ENCODE measurements at regions not wholly inside any gene's neighbourhood (a gene's known extent, or its start where the extent isn't known, plus 50 kb on each side); places are given as distances from the start of the nearest gene placed in this dataset.

GRCh38 chr9:126154869-126155268 lies 171.8 kb upstream of the MVB12B start:
- Mint-ChIP-seq H3K4me3 (no peak overlapping the region), H3K4me1 (no peaks in the 10 kb centered on the region), H3K36me3 (no peaks in the 10 kb centered on the region), H3K27me3 (peaks cover 9 to 15% of the 10 kb centered on the region in 2 donors), H3K27ac (no peak overlapping the region), H3K9me3 (no peaks in the 10 kb centered on the region)
- ATAC-seq (replicated peaks in 1 of 4), result no peak
- peak in 1 of 35 experiments; percentile 8 for DNase-seq
- Histone ChIP-seq H3K4me1 (ENCODE audit: control insufficient read depth in 1 of 2, extremely low read depth in 1 of 2, insufficient read depth in 2 of 2, low read length in 2 of 2) (no peaks in the 10 kb centered on the region), H3K36me3 (ENCODE audit: control insufficient read depth in 2 of 2, extremely low read depth in 1 of 2, insufficient read depth in 1 of 2, low read length in 1 of 2) (no peaks in the 10 kb centered on the region), H3K27me3 (replicated peaks in 1 of 2; ENCODE audit: control insufficient read depth in 2 of 2, extremely low read depth in 1 of 2, insufficient read depth in 2 of 2, low read length in 1 of 2) (peaks cover 0 to 36% of the 10 kb centered on the region in 2 experiments), H3K27ac (ENCODE audit: low read length) (no peak overlapping the region), H3K9me3 (no peaks in the 10 kb centered on the region), H3K4me3 (ENCODE audit: control insufficient read depth in 1 of 2, extremely low read depth in 1 of 2, low read length in 1 of 2) (no peak overlapping the region)
- ChIA-PET POLR2A (no interaction called here), CTCF (no interaction called here)
- WGBS (ENCODE audit: insufficient coverage), result 58% methylated on average over 2 of the region's 5 CpGs

GRCh38 chr9:126155756-126156664 lies 170.6 kb upstream of the MVB12B start:
- Histone ChIP-seq H3K36me3 (ENCODE audit: control insufficient read depth in 2 of 2, extremely low read depth in 1 of 2, insufficient read depth in 1 of 2, low read length in 1 of 2) (no peaks in the 10 kb centered on the region), H3K4me1 (ENCODE audit: control insufficient read depth in 1 of 2, extremely low read depth in 1 of 2, insufficient read depth in 2 of 2, low read length in 2 of 2) (no peaks in the 10 kb centered on the region), H3K4me3 (ENCODE audit: control insufficient read depth in 1 of 2, extremely low read depth in 1 of 2, low read length in 1 of 2) (no peak overlapping the region), H3K27ac (ENCODE audit: low read length) (no peak overlapping the region), H3K27me3 (replicated peaks in 1 of 2; ENCODE audit: control insufficient read depth in 2 of 2, extremely low read depth in 1 of 2, insufficient read depth in 2 of 2, low read length in 1 of 2) (peaks cover 0 to 33% of the 10 kb centered on the region in 2 experiments), H3K9me3 (no peaks in the 10 kb centered on the region)
- ATAC-seq (replicated peaks in 1 of 4) (no peak), DNase-seq (peak in 1 of 35 experiments; percentile 13)
- Mint-ChIP-seq H3K4me3 (no peak overlapping the region), H3K36me3 (no peaks in the 10 kb centered on the region), H3K27ac (no peak overlapping the region), H3K27me3 (peaks cover 11 to 15% of the 10 kb centered on the region in 2 donors), H3K9me3 (no peaks in the 10 kb centered on the region), H3K4me1 (no peaks in the 10 kb centered on the region)
- ChIA-PET POLR2A (no interaction called here), CTCF (interaction anchor here in 1 of 2 donors (0.6 kb wide), 1 partner anchor 598 kb away, joined by 3 read pairs; no protein-coding TSS in a partner anchor)
- 90% methylated on average over 9 of the region's 19 CpGs for WGBS (ENCODE audit: insufficient coverage)

- no peak overlapping the region for H3K4me3 ChIP-seq (ENCODE audit: control insufficient read depth in 1 of 2, extremely low read depth in 1 of 2, low read length in 1 of 2)
- no peaks in the 10 kb centered on the region for H3K36me3 Mint-ChIP-seq
- H3K27me3 Mint-ChIP-seq, result peaks cover 11 to 15% of the 10 kb centered on the region in 2 donors
- no peaks in the 10 kb centered on the region for H3K9me3 ChIP-seq
- ChIA-PET CTCF (interaction anchor here in 1 of 2 donors (0.6 kb wide), 1 partner anchor 599 kb away, joined by 3 read pairs; no protein-coding TSS in a partner anchor), POLR2A (no interaction called here)
- no peaks in the 10 kb centered on the region for H3K4me1 ChIP-seq (ENCODE audit: control insufficient read depth in 1 of 2, extremely low read depth in 1 of 2, insufficient read depth in 2 of 2, low read length in 2 of 2)
- no peaks in the 10 kb centered on the region for H3K9me3 Mint-ChIP-seq
- WGBS (ENCODE audit: insufficient coverage), result 82% methylated on average over 12 of the region's 12 CpGs
- H3K4me3 Mint-ChIP-seq, result no peak overlapping the region
- H3K27ac Mint-ChIP-seq, result no peak overlapping the region
- peaks cover 0 to 29% of the 10 kb centered on the region in 2 experiments for H3K27me3 ChIP-seq (replicated peaks in 1 of 2; ENCODE audit: control insufficient read depth in 2 of 2, extremely low read depth in 1 of 2, insufficient read depth in 2 of 2, low read length in 1 of 2)
- no peaks in the 10 kb centered on the region for H3K4me1 Mint-ChIP-seq
- no peak for DNase-seq
- no peak for ATAC-seq (replicated peaks in 1 of 4)
- no peak overlapping the region for H3K27ac ChIP-seq (ENCODE audit: low read length)
- no peaks in the 10 kb centered on the region for H3K36me3 ChIP-seq (ENCODE audit: control insufficient read depth in 2 of 2, extremely low read depth in 1 of 2, insufficient read depth in 1 of 2, low read length in 1 of 2)
Measured at GRCh38 chr9:126156898-126157297, 169.7 kb upstream of the MVB12B start.

GRCh38 chr9:126157423-126157822 lies 169.2 kb upstream of the MVB12B start:
- Histone ChIP-seq H3K27me3 (replicated peaks in 1 of 2; ENCODE audit: control insufficient read depth in 2 of 2, extremely low read depth in 1 of 2, insufficient read depth in 2 of 2, low read length in 1 of 2) (peaks cover 0 to 34% of the 10 kb centered on the region in 2 experiments), H3K4me1 (ENCODE audit: control insufficient read depth in 1 of 2, extremely low read depth in 1 of 2, insufficient read depth in 2 of 2, low read length in 2 of 2) (no peaks in the 10 kb centered on the region), H3K27ac (ENCODE audit: low read length) (no peak overlapping the region), H3K36me3 (ENCODE audit: control insufficient read depth in 2 of 2, extremely low read depth in 1 of 2, insufficient read depth in 1 of 2, low read length in 1 of 2) (no peaks in the 10 kb centered on the region), H3K4me3 (ENCODE audit: control insufficient read depth in 1 of 2, extremely low read depth in 1 of 2, low read length in 1 of 2) (no peak overlapping the region), H3K9me3 (no peaks in the 10 kb centered on the region)
- peaks cover 11 to 15% of the 10 kb centered on the region in 2 donors for H3K27me3 Mint-ChIP-seq
- no peak overlapping the region for H3K4me3 Mint-ChIP-seq
- POLR2A ChIA-PET, result no interaction called here
- no peak overlapping the region for H3K27ac Mint-ChIP-seq
- H3K4me1 Mint-ChIP-seq, result no peaks in the 10 kb centered on the region
- WGBS (ENCODE audit: insufficient coverage), result 51% methylated on average over 7 of the region's 10 CpGs
- DNase-seq, result no peak
- H3K36me3 Mint-ChIP-seq, result no peaks in the 10 kb centered on the region
- CTCF ChIA-PET, result no interaction called here
- no peaks in the 10 kb centered on the region for H3K9me3 Mint-ChIP-seq
- no peak for ATAC-seq (replicated peaks in 1 of 4)

GRCh38 chr9:126157826-126158587 lies 168.6 kb upstream of the MVB12B start:
- Histone ChIP-seq H3K36me3 (ENCODE audit: control insufficient read depth in 2 of 2, extremely low read depth in 1 of 2, insufficient read depth in 1 of 2, low read length in 1 of 2) (no peaks in the 10 kb centered on the region), H3K4me3 (ENCODE audit: control insufficient read depth in 1 of 2, extremely low read depth in 1 of 2, low read length in 1 of 2) (no peak overlapping the region), H3K4me1 (ENCODE audit: control insufficient read depth in 1 of 2, extremely low read depth in 1 of 2, insufficient read depth in 2 of 2, low read length in 2 of 2) (no peaks in the 10 kb centered on the region), H3K27me3 (replicated peaks in 1 of 2; ENCODE audit: control insufficient read depth in 2 of 2, extremely low read depth in 1 of 2, insufficient read depth in 2 of 2, low read length in 1 of 2) (peaks cover 0 to 38% of the 10 kb centered on the region in 2 experiments), H3K9me3 (no peaks in the 10 kb centered on the region), H3K27ac (ENCODE audit: low read length) (no peak overlapping the region)
- Mint-ChIP-seq H3K4me3 (no peak overlapping the region), H3K27me3 (peaks cover 11 to 15% of the 10 kb centered on the region in 2 donors), H3K27ac (no peak overlapping the region), H3K4me1 (no peaks in the 10 kb centered on the region), H3K9me3 (no peaks in the 10 kb centered on the region), H3K36me3 (no peaks in the 10 kb centered on the region)
- peak in 1 of 35 experiments; percentile 16 for DNase-seq
- CTCF ChIA-PET, result no interaction called here
- no peak for ATAC-seq (replicated peaks in 1 of 4)
- WGBS (ENCODE audit: insufficient coverage), result 71% methylated on average over 4 of the region's 29 CpGs
- POLR2A ChIA-PET, result no interaction called here

GRCh38 chr9:126158588-126159429 lies 167.8 kb upstream of the MVB12B start:
- CTCF ChIA-PET, result no interaction called here
- WGBS (ENCODE audit: insufficient coverage), result 73% methylated on average over 5 of the region's 10 CpGs

More at GRCh38 chr9:126158588-126159429, 167.8 kb upstream of the MVB12B start:
- Mint-ChIP-seq H3K4me3 (no peak overlapping the region), H3K27ac (no peak overlapping the region), H3K4me1 (no peaks in the 10 kb centered on the region), H3K27me3 (peaks cover 9 to 14% of the 10 kb centered on the region in 2 donors), H3K36me3 (no peaks in the 10 kb centered on the region), H3K9me3 (no peaks in the 10 kb centered on the region)
- Histone ChIP-seq H3K4me3 (ENCODE audit: control insufficient read depth in 1 of 2, extremely low read depth in 1 of 2, low read length in 1 of 2) (no peak overlapping the region), H3K4me1 (ENCODE audit: control insufficient read depth in 1 of 2, extremely low read depth in 1 of 2, insufficient read depth in 2 of 2, low read length in 2 of 2) (no peaks in the 10 kb centered on the region), H3K9me3 (no peaks in the 10 kb centered on the region), H3K27me3 (replicated peaks in 1 of 2; ENCODE audit: control insufficient read depth in 2 of 2, extremely low read depth in 1 of 2, insufficient read depth in 2 of 2, low read length in 1 of 2) (peaks cover 0 to 43% of the 10 kb centered on the region in 2 experiments), H3K27ac (ENCODE audit: low read length) (no peak overlapping the region), H3K36me3 (ENCODE audit: control insufficient read depth in 2 of 2, extremely low read depth in 1 of 2, insufficient read depth in 1 of 2, low read length in 1 of 2) (no peaks in the 10 kb centered on the region)
- DNase-seq (peak in 1 of 35 experiments; percentile 17), ATAC-seq (replicated peaks in 1 of 4) (no peak)
- POLR2A ChIA-PET, result interaction anchor here in 1 of 2 donors (0.6 kb wide), 1 partner anchor 10 kb away, joined by 3 read pairs; no protein-coding TSS in a partner anchor
